Glomerular visceral epithelial cell (primary cell): ENCODE measurements at regions not wholly inside any gene's neighbourhood (a gene's known extent, or its start where the extent isn't known, plus 50 kb on each side); places are given as distances from the start of the nearest gene placed in this dataset.
"Not testable (repeated sequence)": the region's sequence is repeated elsewhere in the genome, so short reads cannot be mapped to it uniquely, and the experiment has no call there.

ENCODE experiments used
- DNase-seq: peaks from one replicate; pipeline ENCODE4 v3.0.0-alpha.2; 2016; ENCODE audit errors: extremely low spot score

GRCh38 chr16:21534561-21534960 is 64.8 kb upstream of the METTL9 start:
- not testable (repeated sequence) for DNase-seq

- not testable (repeated sequence) for DNase-seq
These were observed 64.2 kb upstream of the METTL9 start for GRCh38 chr16:21535201-21535600.

DNA sequence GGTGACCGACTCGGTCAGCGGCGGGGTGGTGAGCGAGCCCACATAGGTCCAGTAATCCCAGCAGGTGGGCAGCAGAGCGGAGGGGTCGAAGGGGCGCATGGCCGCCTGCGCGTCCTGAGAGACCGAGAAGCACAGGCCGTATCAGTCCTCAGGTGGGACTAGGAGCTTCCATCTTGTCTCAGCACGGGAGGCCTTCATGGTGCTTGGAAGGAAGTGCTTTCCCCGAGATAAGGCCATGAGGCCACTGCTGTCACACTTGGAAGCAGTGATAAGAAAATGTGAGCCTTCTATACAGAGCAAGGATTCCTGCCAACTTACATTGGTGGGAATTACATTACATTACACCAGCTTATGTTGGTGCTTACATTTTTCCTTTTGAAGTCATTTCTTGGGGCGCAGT is 62.6 kb upstream of the METTL9 start:
- not testable (repeated sequence) for DNase-seq

GRCh38 chr16:21537598-21537997 is 61.8 kb upstream of the METTL9 start:
- DNase-seq = not testable (repeated sequence)

GRCh38 chr16:21539107-21539618 is 60.2 kb upstream of the METTL9 start:
- not testable (repeated sequence) for DNase-seq

DNA sequence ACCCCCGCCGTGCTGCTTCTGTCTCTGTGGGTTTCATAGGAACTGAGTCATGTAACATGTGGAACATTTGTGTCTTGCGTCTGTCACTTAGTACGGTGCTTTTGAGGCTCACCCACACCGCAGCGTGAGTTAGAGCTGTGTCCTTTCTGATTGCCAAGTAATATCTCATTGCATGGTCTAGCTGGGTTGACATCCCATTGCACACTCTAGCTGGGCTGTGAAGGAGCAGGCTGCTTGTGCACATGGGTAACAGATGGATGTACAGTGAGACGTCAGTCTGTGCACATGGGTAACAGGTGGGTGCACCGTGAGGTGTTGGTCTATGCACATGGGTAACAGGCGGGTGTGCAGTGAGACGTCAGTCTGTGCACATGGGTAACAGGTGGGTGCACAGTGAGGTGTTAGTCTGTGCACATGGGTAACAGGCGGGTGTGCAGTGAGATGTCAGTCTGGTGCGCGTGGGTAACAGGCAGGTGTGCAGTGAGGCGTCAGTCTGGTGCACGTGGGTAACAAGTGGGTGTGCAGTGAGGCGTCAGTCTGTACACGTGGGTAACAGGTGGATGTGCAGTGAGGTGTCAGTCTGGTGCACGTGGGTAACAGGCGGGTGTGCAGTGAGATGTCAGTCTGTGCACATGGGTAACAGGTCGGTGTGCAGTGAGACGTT is 58.5 kb upstream of the METTL9 start:
- DNase-seq = not testable (repeated sequence)

GRCh38 chr16:21541611-21542051 is 57.7 kb upstream of the METTL9 start:
- not testable (repeated sequence) for DNase-seq

DNA sequence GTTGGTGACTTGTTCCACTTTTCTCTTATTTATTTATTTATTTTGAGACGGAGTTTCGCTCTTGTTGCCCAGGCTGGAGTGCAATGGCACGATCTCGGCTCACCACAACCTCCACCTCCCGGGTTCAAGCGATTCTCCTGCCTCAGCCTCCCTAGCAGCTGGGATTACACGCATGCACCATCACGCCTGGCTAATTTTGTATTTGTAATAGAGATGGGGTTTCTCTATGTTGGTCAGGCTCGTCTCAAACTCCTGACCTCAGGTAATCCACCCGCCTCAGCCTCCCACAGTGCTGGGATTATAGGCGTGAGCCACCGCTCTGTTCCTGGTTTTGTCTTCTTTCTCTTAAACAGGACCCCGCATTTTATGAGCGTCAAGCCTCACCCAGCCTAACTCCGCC is 57.3 kb upstream of the METTL9 start:
- not testable (repeated sequence) for DNase-seq

- DNase-seq = not testable (repeated sequence)
These were observed 56.8 kb upstream of the METTL9 start for GRCh38 chr16:21542491-21543124.

DNA sequence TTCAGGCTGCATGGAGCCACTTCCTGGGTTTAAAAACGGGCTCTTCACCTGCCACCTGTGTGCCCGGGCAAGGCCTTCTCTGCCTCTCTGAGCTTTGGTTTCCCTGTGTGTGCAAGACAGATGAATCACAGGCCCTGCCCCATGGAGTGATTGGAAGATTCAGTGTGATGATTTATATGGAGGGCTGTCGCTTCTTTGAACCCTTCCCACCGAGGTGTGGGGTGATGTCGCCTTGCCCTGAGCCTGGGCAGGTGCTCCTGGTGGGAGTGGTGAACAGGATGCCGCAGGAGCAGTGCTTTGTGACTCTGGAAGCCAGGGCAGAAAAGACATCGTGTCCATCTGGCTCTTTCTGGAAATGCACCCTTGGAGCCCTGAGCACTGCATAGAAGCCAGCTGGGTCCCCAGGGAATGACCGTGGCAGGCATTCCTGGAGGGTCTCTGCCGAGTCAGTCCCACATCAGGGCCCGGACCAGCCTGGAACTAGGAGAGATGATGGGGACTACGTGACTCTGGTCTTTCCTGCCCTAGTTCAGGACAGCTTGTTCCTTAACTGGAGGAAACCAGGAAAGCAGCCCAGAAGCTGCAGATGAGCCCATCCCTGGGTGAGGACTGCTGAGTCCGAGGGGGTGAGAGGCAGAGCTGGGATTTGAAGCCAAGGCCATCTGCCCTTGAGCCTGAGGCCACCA is 56.1 kb upstream of the METTL9 start:
- not testable (repeated sequence) for DNase-seq

GRCh38 chr16:21545664-21546326 is 53.6 kb upstream of the METTL9 start:
- DNase-seq = not testable (repeated sequence)

GRCh38 chr16:21549396-21549795 is 50.0 kb upstream of the METTL9 start:
- DNase-seq = not testable (repeated sequence)
